A549 (cell line): ENCODE measurements at regions not wholly inside any gene's neighbourhood (a gene's known extent, or its start where the extent isn't known, plus 50 kb on each side); places are given as distances from the start of the nearest gene placed in this dataset.

ENCODE experiments used
- CEBPB ChIP-seq, 2 experiments: fragments of >200 bp in 1 of 2; sonication (Bioruptor Twin) in 1 of 2; formaldehyde crosslinking in 1 of 2; IDR thresholded peaks; 2 replicates each; pipeline ENCODE4 v1.6.1; 2012 to 2016
- EP300 ChIP-seq, 2 experiments: fragments of >200 bp; sonication (Bioruptor Twin); formaldehyde crosslinking; IDR thresholded peaks; 2 replicates in 1 of 2; 3 replicates in 1 of 2; pipeline ENCODE4 v1.6.1; 2016 to 2017
- POLR2A ChIP-seq: IDR thresholded peaks from 2 replicates; pipeline ENCODE4 v1.6.1; 2012; ENCODE audit warnings: mild to moderate bottlenecking, low read length

DNA sequence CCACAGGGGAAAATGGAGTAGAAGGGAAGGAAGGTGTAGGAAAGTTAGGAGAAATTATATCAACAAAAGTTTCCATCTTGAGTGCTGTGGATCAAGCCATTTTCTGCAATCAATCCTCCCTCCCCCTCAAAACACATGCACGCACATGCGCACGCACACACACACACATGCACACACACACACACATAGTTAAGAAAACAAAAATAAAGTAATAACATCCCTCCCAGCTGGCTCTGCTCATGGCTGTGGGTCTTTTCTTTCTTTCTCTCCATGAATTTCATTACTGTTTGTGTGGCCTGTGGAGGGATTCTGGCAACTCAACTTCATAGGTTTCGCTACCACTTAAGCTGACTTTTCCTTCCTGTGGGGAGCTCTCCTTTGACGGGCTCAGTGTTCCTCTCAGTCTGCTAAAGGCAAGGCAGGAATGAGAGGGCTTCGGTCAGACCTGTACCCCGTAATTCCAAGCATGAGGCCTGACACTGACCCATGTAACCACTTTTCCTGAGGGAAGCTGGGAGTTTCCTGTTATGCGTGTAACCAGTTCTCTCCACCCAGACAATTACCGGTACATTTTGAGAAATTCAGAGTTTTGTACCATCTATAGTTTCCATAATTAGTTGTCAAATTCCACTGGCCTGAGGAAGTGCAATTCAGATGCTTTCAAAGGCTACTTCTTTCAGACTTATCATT lies 79.8 kb downstream of the ZNF92 start:
- TF ChIP-seq CEBPB (IDR thresholded peaks at IDR 0.05): no peak
- TF ChIP-seq EP300 (IDR thresholded peaks at IDR 0.05): no peak
- no peak for TF ChIP-seq POLR2A
